NT2/D1 (cell line): ENCODE measurements at regions not wholly inside any gene's neighbourhood (a gene's known extent, or its start where the extent isn't known, plus 50 kb on each side); places are given as distances from the start of the nearest gene placed in this dataset.

ENCODE experiments used
- DNase-seq: peaks from one replicate; pipeline ENCODE4 v3.0.0-alpha.2; 2011; ENCODE audit warnings: low read depth, low spot score
- H3K27me3 ChIP-seq: 2 replicates; pipeline ENCODE4 v1.6.0; 2011; ENCODE audit warnings: mild to moderate bottlenecking; ENCODE audit not compliant: insufficient read length, insufficient read depth
- H3K36me3 ChIP-seq: 2 replicates; pipeline ENCODE4 v1.6.1; 2011; ENCODE audit warnings: mild to moderate bottlenecking, low read length, mixed read lengths; ENCODE audit not compliant: insufficient read depth, insufficient read length
- H3K4me1 ChIP-seq: 2 replicates; pipeline ENCODE4 v1.5.1; 2011; ENCODE audit not compliant: insufficient read depth, insufficient read length
- H3K4me3 ChIP-seq: 2 replicates; pipeline ENCODE4 v1.5.1; 2011; ENCODE audit warnings: low read depth; ENCODE audit not compliant: insufficient read length
- H3K9ac ChIP-seq: 2 replicates; pipeline ENCODE4 v1.6.0; 2011; ENCODE audit warnings: low read depth; ENCODE audit not compliant: insufficient read length
- H3K9me3 ChIP-seq: 2 replicates; pipeline ENCODE4 v1.5.1; 2011; ENCODE audit warnings: mild to moderate bottlenecking, low read length; ENCODE audit not compliant: insufficient read depth
- SUZ12 ChIP-seq: IDR thresholded peaks from 2 replicates; pipeline ENCODE4 v1.6.1; 2011; ENCODE audit not compliant: insufficient read length, insufficient read depth; ENCODE audit errors: extremely low read depth
- YY1 ChIP-seq: IDR thresholded peaks from 2 replicates; pipeline ENCODE4 v1.6.1; 2011; ENCODE audit not compliant: insufficient read length, insufficient read depth
- ZNF274 ChIP-seq: IDR thresholded peaks from 2 replicates; pipeline ENCODE4 v1.6.1; 2011; ENCODE audit warnings: mild to moderate bottlenecking, low read depth, low read length

- H3K27me3 ChIP-seq = no peaks in the 10 kb centered on the region
- no peak for TF ChIP-seq YY1
- TF ChIP-seq SUZ12 = no peak
- TF ChIP-seq ZNF274 = no peak
- H3K9me3 ChIP-seq = no peaks in the 10 kb centered on the region
- H3K4me1 ChIP-seq = no peaks in the 10 kb centered on the region
- no peaks in the 10 kb centered on the region for H3K36me3 ChIP-seq
- no peak overlapping the region for H3K9ac ChIP-seq
- H3K4me3 ChIP-seq = no peak overlapping the region
- DNase-seq = no peak
Measured at GRCh38 chr2:78941751-78942150, 83.8 kb upstream of the REG3G start.

GRCh38 chr2:78963881-78964280 is 61.6 kb upstream of the REG3G start:
- no peak for DNase-seq
- Histone ChIP-seq H3K9me3 (no peaks in the 10 kb centered on the region), H3K9ac (no peak overlapping the region), H3K4me1 (no peaks in the 10 kb centered on the region), H3K36me3 (no peaks in the 10 kb centered on the region), H3K4me3 (no peak overlapping the region), H3K27me3 (no peaks in the 10 kb centered on the region)
- no peak for TF ChIP-seq YY1
- TF ChIP-seq SUZ12 = no peak
- TF ChIP-seq ZNF274 = no peak

- no peaks in the 10 kb centered on the region for H3K27me3 ChIP-seq
- H3K9ac ChIP-seq = no peak overlapping the region
- DNase-seq = no peak
- no peaks in the 10 kb centered on the region for H3K4me1 ChIP-seq
- H3K4me3 ChIP-seq = no peak overlapping the region
- no peaks in the 10 kb centered on the region for H3K36me3 ChIP-seq
- H3K9me3 ChIP-seq = no peaks in the 10 kb centered on the region
- TF ChIP-seq ZNF274 = no peak
- TF ChIP-seq SUZ12 = no peak
- no peak for TF ChIP-seq YY1
Measured at GRCh38 chr2:78967294-78967693, 58.2 kb upstream of the REG3G start.

GRCh38 chr2:78973630-78974029 is 51.9 kb upstream of the REG3G start:
- Histone ChIP-seq H3K9me3 (no peaks in the 10 kb centered on the region), H3K4me3 (no peak overlapping the region), H3K9ac (no peak overlapping the region), H3K36me3 (no peaks in the 10 kb centered on the region), H3K27me3 (no peaks in the 10 kb centered on the region), H3K4me1 (no peaks in the 10 kb centered on the region)
- DNase-seq = no peak
- no peak for TF ChIP-seq ZNF274
- TF ChIP-seq YY1 = no peak
- no peak for TF ChIP-seq SUZ12
